Lower lobe of right lung (tissue), 2 donors: ENCODE measurements at regions not wholly inside any gene's neighbourhood (a gene's known extent, or its start where the extent isn't known, plus 50 kb on each side); places are given as distances from the start of the nearest gene placed in this dataset.

Source experiments
- ATAC-seq, 2 donors: fragments of 200-7000 bp; cut with Tn5 transposase; one replicate each; pipeline ENCODE4 v1.9.1; 2020 to 2022; ENCODE audit warnings: mild to moderate bottlenecking in 2 of 2, moderate library complexity in 2 of 2
- DNase-seq: peaks from one replicate; pipeline ENCODE4 v3.0.0-alpha.2; 2020
- H3K27ac ChIP-seq: fragments of 200-600 bp; one replicate; pipeline ENCODE4 v1.8.0; 2022
- H3K27me3 ChIP-seq: fragments of 200-600 bp; one replicate; pipeline ENCODE4 v1.8.0; 2022; ENCODE audit warnings: low read depth
- H3K36me3 ChIP-seq: fragments of 200-600 bp; one replicate; pipeline ENCODE4 v1.8.0; 2022; ENCODE audit warnings: mild to moderate bottlenecking
- H3K4me1 ChIP-seq: fragments of 200-600 bp; one replicate; pipeline ENCODE4 v1.8.0; 2022
- H3K4me3 ChIP-seq: fragments of 200-600 bp; one replicate; pipeline ENCODE4 v1.8.0; 2022; ENCODE audit warnings: mild to moderate bottlenecking
- H3K9me3 ChIP-seq: fragments of 200-600 bp; one replicate; pipeline ENCODE4 v1.8.0; 2022
- intact Hi-C: fragments of 100-400 bp; cut with DNase I; formaldehyde crosslinking; loops from one replicate; pipeline ENCODE4 v1.11.0; 2022
- TF ChIP-seq, protein P1 (sequence below): fragments of 200-600 bp; IDR thresholded peaks from one replicate; pipeline ENCODE4 v1.8.0; 2022; ENCODE audit warnings: antibody characterized with exemption, mild to moderate bottlenecking
- donor health status: DM: no; HTN: yes; CAD: no; lungs with severe emphysema.

- Histone ChIP-seq H3K4me1 (no peaks in the 10 kb centered on the region), H3K27ac (no peak overlapping the region), H3K9me3 (no peaks in the 10 kb centered on the region), H3K36me3 (no peaks in the 10 kb centered on the region), H3K27me3 (no peaks in the 10 kb centered on the region), H3K4me3 (no peak overlapping the region)
- TF ChIP-seq, protein P1, sequence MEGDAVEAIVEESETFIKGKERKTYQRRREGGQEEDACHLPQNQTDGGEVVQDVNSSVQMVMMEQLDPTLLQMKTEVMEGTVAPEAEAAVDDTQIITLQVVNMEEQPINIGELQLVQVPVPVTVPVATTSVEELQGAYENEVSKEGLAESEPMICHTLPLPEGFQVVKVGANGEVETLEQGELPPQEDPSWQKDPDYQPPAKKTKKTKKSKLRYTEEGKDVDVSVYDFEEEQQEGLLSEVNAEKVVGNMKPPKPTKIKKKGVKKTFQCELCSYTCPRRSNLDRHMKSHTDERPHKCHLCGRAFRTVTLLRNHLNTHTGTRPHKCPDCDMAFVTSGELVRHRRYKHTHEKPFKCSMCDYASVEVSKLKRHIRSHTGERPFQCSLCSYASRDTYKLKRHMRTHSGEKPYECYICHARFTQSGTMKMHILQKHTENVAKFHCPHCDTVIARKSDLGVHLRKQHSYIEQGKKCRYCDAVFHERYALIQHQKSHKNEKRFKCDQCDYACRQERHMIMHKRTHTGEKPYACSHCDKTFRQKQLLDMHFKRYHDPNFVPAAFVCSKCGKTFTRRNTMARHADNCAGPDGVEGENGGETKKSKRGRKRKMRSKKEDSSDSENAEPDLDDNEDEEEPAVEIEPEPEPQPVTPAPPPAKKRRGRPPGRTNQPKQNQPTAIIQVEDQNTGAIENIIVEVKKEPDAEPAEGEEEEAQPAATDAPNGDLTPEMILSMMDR = no peak
- no peak for ATAC-seq
- intact Hi-C loops = no loop called here
- DNase-seq = no peak
Observed at GRCh38 chr21:32190493-32191144, 88.2 kb downstream of the MIS18A start.

GRCh38 chr21:32189688-32190483 is 89.0 kb downstream of the MIS18A start:
- no peak overlapping the region for H3K4me3 ChIP-seq
- no peak overlapping the region for H3K27ac ChIP-seq
- H3K4me1 ChIP-seq = no peaks in the 10 kb centered on the region
- no peaks in the 10 kb centered on the region for H3K9me3 ChIP-seq
- no peaks in the 10 kb centered on the region for H3K27me3 ChIP-seq
- DNase-seq (no peak), ATAC-seq (no peak)
- intact Hi-C loops = no loop called here
- no peaks in the 10 kb centered on the region for H3K36me3 ChIP-seq
- TF ChIP-seq, protein P1 = no peak

DNA sequence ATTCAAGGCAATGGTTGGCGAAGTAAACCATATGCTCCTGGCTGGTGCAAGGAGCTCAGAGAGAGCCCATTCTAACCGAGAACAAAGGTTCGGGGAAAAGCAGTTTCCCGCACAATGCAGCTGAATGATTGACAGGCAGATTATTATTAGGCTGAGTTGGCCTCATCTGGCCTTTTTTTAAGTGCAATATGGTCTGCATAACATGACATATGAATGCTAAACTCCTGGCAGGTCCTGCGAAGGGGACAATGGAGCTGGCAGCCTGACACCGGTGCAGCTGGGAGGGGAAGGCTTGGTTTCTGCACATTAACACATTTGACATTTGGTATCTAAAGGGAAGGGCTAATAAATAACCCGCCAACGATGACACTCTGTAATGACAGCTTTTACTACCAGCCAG is 92.0 kb downstream of the MIS18A start:
- intact Hi-C loops = no loop called here
- DNase-seq = no peak
- Histone ChIP-seq H3K4me1 (no peaks in the 10 kb centered on the region), H3K4me3 (no peak overlapping the region), H3K9me3 (no peaks in the 10 kb centered on the region), H3K27me3 (no peaks in the 10 kb centered on the region), H3K27ac (no peak overlapping the region), H3K36me3 (no peaks in the 10 kb centered on the region)
- TF ChIP-seq, protein P1 = no peak
- ATAC-seq = no peak

GRCh38 chr21:32185726-32186125 is 93.1 kb downstream of the MIS18A start:
- no peak overlapping the region for H3K4me3 ChIP-seq
- no peak overlapping the region for H3K27ac ChIP-seq
- DNase-seq (no peak), ATAC-seq (no peak)
- H3K4me1 ChIP-seq = no peaks in the 10 kb centered on the region
- H3K27me3 ChIP-seq = no peaks in the 10 kb centered on the region
- H3K9me3 ChIP-seq = no peaks in the 10 kb centered on the region
- intact Hi-C loops = no loop called here
- TF ChIP-seq, protein P1 = no peak
- no peaks in the 10 kb centered on the region for H3K36me3 ChIP-seq

DNA sequence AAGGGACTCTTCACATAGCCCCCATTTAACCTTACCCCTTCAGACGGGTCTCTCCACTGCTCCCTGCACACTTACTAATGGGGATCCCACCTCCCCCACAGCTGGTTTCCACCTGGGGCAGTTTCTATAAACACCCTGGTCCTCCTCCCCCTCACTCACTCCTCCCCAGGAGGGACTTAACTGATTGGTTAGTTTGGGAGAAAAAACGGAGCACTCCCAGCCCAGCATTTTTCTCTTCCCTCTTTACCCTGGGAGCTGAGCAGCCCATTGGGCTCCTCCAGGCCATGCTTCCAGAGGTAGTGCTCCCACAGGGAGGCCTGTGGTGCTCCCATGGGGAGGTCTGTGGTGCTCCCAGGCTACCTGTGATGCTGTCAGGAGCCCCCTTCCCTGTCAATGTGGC is 93.7 kb downstream of the MIS18A start:
- ATAC-seq = no peak
- Histone ChIP-seq H3K27me3 (no peaks in the 10 kb centered on the region), H3K9me3 (no peaks in the 10 kb centered on the region), H3K36me3 (no peaks in the 10 kb centered on the region), H3K4me1 (no peaks in the 10 kb centered on the region), H3K4me3 (no peak overlapping the region), H3K27ac (no peak overlapping the region)
- intact Hi-C loops = no loop called here
- TF ChIP-seq, protein P1 = no peak
- DNase-seq = no peak
